ENCODE measurements at regions not wholly inside any gene's neighbourhood (a gene's known extent, or its start where the extent isn't known, plus 50 kb on each side); places are given as distances from the start of the nearest gene placed in this dataset.

DNA sequence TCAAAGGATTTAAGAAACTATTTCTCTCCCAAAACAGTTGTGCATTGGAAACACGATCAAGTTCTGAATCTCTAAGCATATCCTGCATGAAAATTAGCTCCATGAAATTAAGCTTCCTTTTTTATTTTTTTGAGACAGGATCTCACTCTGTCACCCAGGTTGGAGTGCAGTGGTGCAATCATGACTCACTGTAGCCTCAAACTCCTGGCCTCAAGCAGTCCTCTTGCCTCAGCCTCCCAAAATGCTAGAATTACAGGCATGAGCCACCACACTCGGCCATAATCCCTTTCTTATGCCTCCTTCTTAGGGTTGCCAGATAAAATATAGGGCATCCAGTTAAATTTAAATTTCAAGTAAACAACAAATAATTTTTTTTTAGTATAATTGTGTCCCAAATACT is 124.4 kb downstream of the ARL4C start:
- TF ChIP-seq, protein P1, sequence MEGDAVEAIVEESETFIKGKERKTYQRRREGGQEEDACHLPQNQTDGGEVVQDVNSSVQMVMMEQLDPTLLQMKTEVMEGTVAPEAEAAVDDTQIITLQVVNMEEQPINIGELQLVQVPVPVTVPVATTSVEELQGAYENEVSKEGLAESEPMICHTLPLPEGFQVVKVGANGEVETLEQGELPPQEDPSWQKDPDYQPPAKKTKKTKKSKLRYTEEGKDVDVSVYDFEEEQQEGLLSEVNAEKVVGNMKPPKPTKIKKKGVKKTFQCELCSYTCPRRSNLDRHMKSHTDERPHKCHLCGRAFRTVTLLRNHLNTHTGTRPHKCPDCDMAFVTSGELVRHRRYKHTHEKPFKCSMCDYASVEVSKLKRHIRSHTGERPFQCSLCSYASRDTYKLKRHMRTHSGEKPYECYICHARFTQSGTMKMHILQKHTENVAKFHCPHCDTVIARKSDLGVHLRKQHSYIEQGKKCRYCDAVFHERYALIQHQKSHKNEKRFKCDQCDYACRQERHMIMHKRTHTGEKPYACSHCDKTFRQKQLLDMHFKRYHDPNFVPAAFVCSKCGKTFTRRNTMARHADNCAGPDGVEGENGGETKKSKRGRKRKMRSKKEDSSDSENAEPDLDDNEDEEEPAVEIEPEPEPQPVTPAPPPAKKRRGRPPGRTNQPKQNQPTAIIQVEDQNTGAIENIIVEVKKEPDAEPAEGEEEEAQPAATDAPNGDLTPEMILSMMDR (IDR thresholded peaks at IDR 0.05 in 2 of 3, conservative IDR thresholded peaks at IDR 0.05 in 1 of 3; ENCODE audit: borderline replicate concordance in 1 of 3, insufficient read depth in 1 of 3, low read depth in 2 of 3, low read length in 2 of 3) = no peak
- TF ChIP-seq POLR2AphosphoS5 (IDR thresholded peaks at IDR 0.05; ENCODE audit: low read depth, low read length) (no peak), EZH2 (IDR thresholded peaks at IDR 0.05) (no peak), POLR2A (IDR thresholded peaks at IDR 0.05; ENCODE audit: borderline replicate concordance, extremely low read depth, insufficient read depth, insufficient read length) (no peak), EZH2phosphoT487 (IDR thresholded peaks at IDR 0.05; ENCODE audit: borderline replicate concordance) (no peak), JUND (IDR thresholded peaks at IDR 0.05) (no peak), RAD21 (IDR thresholded peaks at IDR 0.05; ENCODE audit: low read depth) (no peak), SIN3A (IDR thresholded peaks at IDR 0.05; ENCODE audit: low read depth) (no peak)
- TF ChIP-seq, protein P2, sequence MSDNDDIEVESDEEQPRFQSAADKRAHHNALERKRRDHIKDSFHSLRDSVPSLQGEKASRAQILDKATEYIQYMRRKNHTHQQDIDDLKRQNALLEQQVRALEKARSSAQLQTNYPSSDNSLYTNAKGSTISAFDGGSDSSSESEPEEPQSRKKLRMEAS (IDR thresholded peaks at IDR 0.05) = no peak
- TF ChIP-seq, protein P3, sequence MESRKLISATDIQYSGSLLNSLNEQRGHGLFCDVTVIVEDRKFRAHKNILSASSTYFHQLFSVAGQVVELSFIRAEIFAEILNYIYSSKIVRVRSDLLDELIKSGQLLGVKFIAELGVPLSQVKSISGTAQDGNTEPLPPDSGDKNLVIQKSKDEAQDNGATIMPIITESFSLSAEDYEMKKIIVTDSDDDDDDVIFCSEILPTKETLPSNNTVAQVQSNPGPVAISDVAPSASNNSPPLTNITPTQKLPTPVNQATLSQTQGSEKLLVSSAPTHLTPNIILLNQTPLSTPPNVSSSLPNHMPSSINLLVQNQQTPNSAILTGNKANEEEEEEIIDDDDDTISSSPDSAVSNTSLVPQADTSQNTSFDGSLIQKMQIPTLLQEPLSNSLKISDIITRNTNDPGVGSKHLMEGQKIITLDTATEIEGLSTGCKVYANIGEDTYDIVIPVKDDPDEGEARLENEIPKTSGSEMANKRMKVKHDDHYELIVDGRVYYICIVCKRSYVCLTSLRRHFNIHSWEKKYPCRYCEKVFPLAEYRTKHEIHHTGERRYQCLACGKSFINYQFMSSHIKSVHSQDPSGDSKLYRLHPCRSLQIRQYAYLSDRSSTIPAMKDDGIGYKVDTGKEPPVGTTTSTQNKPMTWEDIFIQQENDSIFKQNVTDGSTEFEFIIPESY (IDR thresholded peaks at IDR 0.05; ENCODE audit: extremely low read depth, insufficient replicate concordance, low read length) = no peak
- TF ChIP-seq, protein P4, sequence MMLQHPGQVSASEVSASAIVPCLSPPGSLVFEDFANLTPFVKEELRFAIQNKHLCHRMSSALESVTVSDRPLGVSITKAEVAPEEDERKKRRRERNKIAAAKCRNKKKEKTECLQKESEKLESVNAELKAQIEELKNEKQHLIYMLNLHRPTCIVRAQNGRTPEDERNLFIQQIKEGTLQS (IDR thresholded peaks at IDR 0.05) = no peak
- TF ChIP-seq, protein P5, sequence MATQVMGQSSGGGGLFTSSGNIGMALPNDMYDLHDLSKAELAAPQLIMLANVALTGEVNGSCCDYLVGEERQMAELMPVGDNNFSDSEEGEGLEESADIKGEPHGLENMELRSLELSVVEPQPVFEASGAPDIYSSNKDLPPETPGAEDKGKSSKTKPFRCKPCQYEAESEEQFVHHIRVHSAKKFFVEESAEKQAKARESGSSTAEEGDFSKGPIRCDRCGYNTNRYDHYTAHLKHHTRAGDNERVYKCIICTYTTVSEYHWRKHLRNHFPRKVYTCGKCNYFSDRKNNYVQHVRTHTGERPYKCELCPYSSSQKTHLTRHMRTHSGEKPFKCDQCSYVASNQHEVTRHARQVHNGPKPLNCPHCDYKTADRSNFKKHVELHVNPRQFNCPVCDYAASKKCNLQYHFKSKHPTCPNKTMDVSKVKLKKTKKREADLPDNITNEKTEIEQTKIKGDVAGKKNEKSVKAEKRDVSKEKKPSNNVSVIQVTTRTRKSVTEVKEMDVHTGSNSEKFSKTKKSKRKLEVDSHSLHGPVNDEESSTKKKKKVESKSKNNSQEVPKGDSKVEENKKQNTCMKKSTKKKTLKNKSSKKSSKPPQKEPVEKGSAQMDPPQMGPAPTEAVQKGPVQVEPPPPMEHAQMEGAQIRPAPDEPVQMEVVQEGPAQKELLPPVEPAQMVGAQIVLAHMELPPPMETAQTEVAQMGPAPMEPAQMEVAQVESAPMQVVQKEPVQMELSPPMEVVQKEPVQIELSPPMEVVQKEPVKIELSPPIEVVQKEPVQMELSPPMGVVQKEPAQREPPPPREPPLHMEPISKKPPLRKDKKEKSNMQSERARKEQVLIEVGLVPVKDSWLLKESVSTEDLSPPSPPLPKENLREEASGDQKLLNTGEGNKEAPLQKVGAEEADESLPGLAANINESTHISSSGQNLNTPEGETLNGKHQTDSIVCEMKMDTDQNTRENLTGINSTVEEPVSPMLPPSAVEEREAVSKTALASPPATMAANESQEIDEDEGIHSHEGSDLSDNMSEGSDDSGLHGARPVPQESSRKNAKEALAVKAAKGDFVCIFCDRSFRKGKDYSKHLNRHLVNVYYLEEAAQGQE (IDR thresholded peaks at IDR 0.05; ENCODE audit: low read depth) = no peak

Measured in HCT116 (cell line).